ENCODE measurements at regions not wholly inside any gene's neighbourhood (a gene's known extent, or its start where the extent isn't known, plus 50 kb on each side); places are given as distances from the start of the nearest gene placed in this dataset.
"Not testable (repeated sequence)": the region's sequence is repeated elsewhere in the genome, so short reads cannot be mapped to it uniquely, and the experiment has no call there.

DNA sequence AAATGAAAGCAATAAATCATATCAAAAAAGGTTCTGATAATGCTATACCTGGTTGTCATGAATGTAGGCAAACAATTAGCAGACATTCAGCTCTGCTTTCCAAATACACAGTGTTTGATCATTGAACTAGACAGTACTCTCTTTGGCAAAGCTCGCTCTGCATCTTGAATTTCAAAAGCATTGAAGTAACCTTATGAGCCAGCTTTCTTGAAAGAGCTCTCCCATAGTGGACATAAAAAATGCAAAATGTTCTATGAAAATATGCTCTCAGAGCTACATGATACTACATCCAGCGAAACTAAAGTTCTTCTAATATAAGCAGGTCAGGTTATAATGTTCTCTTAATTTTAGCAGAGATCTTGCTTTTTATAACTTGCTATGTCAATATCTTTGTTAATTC lies 533.4 kb downstream of the CSNK1G3 start:
- DNase-seq = peak; percentile 4

DNA sequence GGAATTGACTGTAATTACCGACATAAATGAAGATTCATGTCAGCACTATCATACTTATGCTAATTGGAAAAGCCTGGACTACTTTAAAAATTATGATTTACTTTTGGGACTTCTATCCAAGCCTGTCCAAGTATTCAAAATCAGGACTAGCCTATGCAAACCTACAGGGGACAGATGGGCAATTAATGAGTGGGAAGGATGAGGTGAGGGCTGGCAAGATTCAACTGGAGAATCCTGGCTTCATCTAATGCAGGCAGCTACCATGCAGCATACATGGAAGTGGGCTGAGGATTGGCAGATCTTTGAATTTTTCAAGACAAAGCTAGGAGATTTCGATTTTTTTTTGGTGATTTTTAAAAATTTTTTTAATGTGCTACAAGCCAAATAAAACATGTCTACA lies 532.6 kb downstream of the CSNK1G3 start:
- no peak for DNase-seq

DNA sequence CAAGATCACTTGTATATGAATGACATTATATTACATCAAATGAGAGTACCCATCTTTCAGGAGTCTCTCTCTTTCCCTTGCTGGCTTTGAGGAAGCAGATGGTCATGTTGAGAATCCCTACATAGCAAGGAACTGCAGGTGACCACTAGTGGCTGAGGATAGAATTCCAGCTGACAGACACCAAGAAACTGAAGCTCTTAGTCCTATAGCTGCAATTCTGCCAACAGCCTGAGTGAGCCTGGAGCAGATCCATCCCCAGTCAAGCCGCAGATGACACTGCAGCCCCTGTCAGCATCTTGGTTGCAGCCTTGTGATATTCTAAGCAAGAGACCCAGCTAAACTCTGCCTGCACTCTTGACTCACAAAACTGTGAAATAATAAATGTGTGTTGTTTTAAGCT lies 531.5 kb downstream of the CSNK1G3 start:
- DNase-seq = no peak

DNA sequence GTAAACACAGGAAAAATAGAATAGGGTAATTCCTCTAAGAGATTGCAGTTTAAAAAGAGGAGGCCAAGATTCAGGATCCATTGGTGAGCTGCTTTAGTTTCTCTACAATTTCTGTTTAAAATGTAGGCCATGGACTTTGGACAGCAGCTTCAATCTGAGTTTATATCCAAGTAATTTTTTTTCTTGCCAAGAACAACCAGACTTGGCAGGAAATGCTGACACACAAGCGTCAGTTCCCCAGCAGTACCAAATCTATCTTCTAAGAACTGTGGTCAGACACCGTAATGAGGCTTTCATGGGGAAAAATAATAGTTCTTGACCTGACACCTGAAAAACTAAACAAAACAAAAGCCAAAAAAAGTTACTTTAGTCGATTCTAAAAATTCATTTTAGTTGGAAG lies 528.8 kb downstream of the CSNK1G3 start:
- no peak for DNase-seq

DNA sequence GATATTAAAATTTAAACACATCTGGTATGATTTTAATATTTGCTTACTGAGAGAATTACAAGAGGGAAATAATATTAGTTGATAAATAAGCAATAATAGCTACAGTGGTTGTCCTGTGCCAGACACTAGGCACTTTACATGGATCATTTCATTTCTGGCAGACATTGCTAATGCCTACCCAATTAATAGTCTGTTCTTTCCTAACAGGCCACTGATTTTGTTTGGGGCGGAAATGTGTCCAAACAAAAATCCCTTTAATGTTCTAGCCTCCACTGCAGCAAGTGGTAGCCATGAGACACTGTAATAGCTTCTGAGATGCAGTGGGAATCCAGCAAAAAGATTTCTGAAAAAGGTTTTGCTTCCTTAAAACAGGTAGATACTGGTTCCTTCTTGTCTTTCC lies 527.4 kb downstream of the CSNK1G3 start:
- DNase-seq = no peak

DNA sequence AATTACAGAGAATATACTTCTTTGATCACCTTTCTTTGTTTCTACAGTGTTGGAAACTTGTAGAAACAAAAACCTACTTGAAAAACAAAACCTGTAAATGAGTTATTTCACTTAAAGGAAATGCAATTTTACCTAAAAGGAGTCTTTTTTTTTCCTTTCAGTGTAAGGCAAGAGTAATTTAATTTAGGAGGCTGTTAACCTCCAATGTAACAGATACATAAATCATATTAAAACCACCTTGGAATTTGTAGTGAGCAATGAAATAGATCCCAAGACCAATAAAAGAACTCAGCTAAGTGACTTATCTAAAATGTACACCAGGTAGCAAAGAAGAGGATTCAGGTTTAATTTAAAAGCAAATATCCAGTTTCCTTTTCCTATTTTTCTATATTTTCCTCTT lies 524.8 kb downstream of the CSNK1G3 start:
- no peak for DNase-seq

DNA sequence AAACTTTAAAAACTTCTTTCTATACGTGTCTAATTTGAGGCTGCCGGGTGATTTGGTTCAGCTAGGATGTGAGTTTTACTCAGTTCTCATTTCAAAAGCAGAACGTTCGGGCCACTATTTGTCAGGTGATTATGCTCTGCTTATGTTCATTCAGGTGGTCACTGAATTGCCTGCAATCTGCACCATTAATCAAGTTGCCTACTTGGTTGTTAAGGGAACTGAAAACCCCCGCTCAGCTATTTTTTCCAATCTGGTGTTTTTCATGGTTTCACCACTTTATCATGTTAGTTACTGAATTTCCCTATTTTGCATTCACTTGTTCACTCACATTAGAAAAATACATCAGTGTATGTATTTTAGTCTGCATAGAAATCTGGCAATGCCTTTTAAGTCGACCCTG lies 523.0 kb downstream of the CSNK1G3 start:
- no peak for DNase-seq

DNA sequence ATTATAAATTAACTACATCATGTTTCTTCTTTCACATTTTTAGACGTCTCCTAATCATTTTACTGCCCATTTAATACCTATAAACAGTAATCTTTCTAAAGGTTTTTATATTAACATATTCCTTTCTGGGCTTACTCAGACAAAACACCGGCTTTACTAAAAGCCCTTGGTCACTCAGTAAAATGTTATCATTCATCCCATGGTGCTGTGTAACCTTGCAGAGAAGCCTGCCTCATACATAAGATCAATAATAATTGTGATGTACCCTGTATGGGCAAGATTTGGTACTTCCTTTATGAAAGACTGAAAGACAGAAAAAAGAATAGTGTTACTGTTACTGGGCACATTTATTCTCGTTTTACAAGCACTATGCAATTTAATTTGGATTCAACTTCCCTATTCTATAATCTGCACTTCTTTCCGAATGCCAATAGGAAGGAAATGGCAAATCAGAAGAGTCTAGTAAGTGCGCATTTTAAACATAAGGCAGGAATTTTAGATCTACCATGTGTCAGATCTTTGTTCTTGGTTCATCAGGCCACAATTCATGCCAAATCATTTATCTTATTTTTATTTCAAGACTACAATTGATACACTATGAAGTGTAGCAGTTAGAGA lies 522.2 kb downstream of the CSNK1G3 start:
- no peak for DNase-seq

DNA sequence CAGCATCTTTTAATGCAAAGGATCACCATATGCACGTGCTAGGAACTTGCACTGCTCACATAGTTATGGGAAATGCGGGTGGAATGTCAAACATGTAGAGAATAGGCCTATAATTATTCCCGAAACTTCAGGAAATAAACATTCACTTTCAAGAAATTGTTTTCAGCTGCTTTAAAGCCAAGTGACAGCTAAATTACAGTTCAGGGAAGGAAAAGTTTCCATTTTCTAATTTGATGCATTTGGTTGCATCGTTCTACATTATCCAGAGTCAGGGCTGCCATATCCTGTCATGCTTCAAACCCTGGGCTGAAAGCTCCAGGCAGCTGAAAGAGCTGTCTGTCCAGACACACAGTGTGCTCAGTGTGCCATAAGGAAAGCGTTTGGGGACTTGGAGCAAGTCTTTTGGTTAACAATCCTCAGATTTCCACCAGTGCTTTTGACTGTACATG lies 518.1 kb downstream of the CSNK1G3 start:
- DNase-seq = no peak

DNA sequence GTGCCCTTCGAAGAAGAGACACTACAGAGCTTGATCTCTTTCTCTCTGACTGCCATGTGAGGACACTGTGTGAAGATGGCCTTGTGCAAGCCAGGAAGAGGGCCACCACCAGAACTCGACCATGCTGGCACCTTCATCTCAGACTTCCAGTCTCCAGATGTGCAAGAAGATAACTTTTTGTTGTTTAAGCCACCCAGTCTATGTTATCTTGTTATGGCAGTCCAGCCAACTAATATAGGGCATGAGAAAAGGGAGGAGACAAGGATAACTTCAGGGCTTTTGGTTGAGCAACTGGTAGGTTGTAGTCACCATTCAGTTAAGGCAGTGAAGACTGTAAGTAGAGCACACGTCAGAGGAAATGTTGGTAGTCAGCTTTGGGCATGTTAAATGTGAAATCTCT lies 515.5 kb downstream of the CSNK1G3 start:
- no peak for DNase-seq

DNA sequence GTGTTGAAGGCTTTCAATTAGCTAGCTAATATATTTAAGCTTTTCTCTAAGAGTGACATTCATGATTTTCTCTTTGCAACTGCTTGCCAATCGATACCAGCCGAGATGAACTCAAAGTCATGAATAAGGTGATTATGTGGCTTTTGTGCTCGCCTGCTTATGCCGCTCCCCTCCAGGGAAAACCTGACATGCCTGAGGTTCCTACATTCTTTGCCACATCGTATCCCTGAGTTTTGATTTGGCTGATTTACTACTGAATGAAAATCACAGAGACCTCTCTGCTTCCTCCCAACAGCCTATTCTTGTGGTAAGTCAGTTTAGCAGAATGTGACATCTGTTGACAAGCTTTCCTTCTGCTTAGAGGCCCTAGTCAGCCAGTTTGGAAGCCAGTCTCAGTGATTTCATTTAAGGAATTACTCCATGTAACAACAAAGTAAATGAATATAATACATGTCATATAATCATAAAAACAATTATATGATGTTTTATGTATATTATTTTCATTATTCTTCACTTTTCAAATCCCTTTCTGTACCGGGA lies 513.4 kb downstream of the CSNK1G3 start:
- no peak for DNase-seq

DNA sequence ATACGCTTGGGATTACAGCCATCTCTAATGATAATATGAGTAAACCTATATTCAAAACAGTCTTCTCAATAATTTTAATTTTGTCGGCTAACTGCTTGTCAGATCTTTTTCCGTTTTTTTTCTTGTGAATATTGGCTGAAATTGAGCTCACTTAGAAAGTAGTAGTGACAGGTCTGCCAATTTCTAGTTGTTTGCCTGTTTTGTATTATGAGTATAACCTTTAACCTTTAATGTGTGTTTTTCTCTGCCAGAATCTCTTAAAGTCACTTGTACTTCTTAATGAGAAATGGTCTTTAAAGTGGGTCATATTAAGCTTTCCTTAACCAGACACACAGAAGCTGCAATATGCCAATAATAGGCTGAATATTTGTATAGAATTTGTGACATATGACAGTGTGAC lies 511.0 kb downstream of the CSNK1G3 start:
- no peak for DNase-seq

DNA sequence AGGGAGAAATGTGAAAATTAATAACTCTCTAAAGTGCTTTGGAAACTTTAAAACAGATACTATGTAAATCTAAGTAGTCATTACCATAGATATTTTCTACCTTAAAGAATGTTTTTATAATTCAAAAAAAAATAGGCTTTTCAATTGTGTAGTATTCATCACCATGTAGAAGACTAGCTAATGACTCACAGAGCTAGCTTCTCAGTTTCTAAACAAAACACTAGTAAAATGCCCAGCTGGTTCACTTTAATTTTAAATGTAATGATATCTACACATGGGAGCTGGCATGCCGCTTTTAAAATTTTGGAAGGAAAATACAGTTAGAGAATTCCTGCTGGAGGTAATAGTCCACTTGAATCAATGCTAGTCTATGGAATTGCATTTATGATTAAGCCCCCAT lies 509.8 kb downstream of the CSNK1G3 start:
- DNase-seq = no peak

DNA sequence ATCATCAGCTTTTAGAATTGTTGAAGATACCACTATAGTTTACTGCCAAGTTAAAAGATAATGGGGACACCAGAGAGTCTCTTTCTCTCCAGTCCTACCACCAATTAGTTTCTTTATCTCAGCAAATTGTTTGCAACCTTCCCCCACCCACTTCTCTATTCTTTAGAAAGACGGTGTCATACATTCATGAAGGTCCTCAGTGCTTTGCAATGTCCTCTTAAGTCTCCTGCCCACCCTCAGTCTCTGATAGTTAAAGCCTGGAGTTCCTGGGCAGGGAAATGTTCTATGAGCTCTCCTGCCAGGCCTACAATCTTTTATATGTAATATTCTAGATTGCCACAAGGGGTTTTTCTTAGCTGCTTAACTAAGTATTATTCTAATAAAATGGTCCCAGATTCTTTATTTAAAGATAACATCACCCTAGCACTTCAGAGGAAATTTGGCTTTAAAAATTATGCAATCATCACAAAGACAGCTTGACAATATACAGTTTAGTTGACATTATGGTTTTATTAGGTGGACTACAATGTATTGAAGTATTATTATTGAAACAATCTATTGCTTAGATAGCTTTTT lies 509.2 kb downstream of the CSNK1G3 start:
- DNase-seq = no peak

DNA sequence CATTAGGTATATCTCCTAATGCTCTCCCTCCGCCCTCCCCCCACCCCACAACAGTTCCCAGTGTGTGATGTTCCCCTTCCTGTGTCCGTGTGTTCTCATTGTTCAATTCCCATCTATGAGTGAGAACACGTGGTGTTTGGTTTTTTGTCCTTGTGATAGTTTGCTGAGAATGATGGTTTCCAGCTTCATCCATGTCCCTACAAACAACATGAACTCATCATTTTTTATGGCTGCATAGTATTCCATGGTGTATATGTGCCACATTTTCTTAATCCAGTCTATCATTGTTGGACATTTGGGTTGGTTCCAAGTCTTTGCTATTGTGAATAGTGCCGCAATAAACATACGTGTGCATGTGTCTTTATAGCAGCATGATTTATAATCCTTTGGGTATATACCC lies 505.3 kb downstream of the CSNK1G3 start:
- DNase-seq = not testable (repeated sequence)

DNA sequence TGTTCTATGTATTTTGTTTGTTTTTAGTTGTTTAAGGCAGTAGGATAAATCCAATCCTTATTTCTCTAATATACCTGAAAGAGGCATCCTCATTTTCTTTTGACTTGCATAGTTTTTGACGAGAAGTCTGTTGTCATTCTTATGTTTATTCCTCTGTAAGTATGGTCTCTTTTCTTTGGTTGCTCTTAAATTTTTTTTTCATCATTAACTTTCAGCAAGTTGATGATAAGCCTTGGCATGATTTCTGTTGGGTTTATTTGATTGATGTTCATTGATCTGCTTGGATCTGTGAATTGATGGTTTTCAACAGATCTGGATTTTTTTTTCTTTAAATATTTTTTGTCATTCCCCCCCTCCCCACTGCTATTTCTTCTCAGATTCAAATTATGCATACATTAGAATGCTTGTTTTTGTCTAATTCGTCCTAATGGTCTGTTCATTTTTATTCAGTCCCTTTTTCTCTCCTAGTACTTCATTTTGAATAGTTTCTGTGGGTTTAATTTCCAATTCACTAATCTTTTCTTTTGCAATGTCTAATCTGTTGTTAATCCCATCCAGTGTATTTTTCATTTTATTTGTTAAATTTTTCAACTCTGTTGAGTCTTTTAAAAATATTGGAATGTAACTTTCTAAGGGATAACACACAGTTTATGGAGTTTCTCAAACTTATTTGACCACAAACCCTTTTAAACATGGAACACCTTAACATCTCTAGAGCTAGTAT lies 495.9 kb downstream of the CSNK1G3 start:
- no peak for DNase-seq

DNA sequence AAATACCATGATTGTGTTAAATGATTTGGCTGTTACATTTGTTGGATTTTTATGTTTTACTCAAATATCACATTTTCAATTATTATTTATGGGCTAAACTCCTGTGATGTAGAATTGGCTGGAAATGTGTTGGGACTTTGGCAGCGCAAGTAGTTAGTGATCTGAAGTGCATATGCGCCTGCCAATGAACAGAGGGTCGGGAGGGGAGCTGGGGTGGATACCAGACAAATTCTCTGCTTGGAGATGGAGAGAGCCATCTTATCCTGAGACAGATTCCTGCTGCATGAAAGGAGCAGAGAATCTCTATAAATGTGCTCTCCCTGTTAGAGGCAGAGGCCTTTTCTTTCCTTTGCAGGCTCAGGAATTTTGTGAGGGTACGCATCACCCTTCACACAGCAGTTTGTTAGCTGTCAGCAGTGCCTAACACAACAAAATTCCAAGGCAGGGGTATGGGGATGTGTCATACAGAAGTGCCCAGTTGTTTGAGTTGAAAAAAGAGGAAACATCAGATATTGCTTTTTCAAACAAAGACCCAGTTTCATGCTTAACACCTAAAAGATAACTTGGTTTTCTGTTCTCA lies 489.1 kb downstream of the CSNK1G3 start:
- peak; percentile 2 for DNase-seq

DNA sequence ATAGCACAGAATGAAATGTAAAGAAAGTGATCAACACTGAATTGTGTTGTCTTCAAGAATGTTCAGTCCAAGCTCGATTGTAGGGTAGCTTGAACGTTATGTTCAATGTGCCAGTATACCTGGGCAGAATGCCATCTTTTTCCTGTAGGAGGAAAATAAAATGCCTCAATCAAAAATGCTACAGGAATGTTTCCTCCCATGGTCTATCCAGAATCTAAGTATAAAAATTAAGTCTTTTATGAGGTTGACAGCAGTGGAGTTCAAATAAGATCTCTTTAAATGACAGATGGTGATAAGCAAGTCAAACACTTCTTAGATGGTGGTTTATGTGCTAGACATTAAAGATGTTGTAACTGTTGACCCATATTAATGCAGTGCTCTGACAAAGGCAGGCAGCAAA lies 488.6 kb downstream of the CSNK1G3 start:
- no peak for DNase-seq

DNA sequence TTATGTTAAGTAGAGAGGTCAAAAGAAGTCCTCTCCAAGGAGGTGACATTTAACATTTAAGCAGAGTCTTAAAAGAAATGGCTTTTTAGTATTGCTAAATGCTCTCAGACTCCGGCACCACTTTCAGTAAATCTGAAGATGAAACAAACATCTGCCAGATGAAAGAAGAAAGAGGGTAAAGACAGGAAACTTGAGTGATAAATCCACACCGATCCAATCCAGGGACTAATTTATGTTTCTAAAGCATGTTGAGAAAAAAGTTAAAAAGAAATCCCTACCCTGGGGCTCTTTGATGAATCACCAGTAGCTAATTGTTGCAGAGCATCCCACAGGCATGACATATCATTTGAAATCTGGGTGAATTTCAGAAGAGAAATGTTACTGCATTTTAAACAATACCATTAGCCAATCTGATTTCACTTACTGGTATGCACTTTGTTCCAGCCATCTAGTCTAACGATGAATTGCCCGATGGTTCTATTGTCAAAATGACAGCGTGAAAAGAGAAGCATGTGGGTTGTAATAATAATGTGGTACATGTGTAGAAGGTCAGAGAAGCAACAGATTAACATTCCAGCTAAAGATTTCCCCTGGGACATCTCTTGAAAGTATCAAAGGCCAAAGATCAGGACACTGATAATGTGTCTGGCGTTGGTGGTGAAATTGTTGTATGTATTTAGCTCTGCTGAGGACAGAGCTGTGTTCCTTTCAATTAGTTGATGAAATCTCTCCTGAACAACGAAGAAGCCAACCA lies 485.7 kb downstream of the CSNK1G3 start:
- DNase-seq = no peak

DNA sequence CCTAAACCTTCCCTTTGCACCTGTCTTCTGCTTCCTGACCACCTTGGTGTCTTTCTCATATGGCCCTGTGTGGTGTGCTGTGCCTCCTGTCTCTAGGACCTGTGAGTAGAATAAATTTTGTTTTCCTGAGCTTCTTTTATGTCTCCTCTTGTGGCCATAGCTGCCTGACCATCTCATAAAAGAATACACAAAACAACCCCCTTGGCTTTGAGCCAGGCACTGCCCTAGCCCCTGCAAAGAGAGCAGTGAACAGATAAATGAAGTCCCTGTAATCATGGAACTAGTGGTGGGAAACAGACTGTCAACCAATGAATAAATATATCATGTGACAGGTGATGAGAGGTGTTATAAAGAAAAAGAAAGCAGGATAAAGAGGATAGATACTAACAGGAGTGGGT lies 485.1 kb downstream of the CSNK1G3 start:
- no peak for DNase-seq

DNA sequence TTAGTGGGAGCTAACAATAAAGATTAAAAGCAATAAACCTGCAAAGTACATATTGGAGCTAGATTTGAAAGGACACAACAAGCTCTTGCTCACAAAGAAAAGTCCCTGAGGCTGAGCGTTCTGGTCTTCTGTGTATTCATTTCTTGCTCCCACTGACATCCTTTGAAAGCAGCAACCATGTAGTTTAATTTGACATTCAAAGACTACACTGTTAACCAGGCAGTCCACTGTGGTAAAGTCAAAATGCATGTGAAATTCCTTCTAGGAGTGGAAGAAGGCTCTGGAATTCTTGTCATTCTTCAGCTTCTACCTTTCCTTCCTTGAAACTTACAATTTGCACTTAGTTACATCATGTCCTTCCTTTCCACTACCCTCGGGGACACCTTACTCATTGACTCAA lies 480.7 kb downstream of the CSNK1G3 start:
- DNase-seq = no peak

DNA sequence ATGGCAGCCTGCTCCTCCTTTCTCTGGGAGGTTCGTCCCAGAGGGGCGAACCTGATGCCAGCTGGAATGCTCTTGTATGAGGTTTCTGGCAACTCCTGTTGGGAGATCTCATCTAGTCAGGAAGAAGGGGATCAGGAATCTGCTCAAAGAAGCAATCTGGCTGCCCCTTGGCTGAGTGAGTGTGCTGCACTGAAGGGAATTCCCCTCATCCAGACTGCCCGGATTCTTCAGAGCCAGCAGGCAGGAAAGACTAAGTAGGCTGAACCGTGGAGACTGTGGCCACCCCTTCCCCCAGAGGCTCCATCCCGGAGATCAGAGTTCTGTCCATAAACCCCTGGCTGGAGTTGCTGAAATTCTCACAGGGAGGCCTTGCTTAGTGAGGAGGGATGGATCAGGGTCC lies 476.0 kb downstream of the CSNK1G3 start:
- no peak for DNase-seq

DNA sequence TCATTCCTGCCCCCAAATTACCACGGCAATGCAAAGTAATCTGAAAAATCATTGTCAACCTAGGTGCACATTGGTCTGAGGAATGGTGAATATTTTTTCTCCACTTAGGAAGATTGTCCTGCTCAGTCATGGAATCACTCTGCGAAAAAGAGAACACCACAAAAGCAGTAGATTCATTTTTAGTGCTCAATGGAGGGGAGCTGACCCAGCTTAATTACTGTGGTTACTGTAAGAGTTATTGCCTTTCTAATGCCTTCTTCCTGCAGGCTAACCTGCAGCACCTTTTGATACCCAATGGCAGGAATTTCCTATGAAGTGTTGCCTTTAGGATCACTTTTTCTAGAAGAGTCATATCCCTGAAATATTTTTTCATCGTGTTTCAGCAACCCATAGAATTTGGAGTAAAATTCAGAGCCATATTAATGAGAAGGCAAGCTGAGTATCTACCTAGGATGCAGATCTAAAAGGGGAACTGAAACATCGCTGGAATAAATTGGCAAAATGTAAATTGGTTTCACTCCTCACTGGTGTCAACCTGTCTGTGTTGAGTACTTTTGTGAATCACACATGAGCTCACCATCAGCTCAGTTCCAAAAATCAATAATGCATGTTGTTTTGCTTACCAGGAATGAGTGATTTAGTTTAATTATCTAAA lies 464.5 kb downstream of the CSNK1G3 start:
- DNase-seq = no peak
